ENCODE measurements at regions not wholly inside any gene's neighbourhood (a gene's known extent, or its start where the extent isn't known, plus 50 kb on each side); places are given as distances from the start of the nearest gene placed in this dataset.

DNA sequence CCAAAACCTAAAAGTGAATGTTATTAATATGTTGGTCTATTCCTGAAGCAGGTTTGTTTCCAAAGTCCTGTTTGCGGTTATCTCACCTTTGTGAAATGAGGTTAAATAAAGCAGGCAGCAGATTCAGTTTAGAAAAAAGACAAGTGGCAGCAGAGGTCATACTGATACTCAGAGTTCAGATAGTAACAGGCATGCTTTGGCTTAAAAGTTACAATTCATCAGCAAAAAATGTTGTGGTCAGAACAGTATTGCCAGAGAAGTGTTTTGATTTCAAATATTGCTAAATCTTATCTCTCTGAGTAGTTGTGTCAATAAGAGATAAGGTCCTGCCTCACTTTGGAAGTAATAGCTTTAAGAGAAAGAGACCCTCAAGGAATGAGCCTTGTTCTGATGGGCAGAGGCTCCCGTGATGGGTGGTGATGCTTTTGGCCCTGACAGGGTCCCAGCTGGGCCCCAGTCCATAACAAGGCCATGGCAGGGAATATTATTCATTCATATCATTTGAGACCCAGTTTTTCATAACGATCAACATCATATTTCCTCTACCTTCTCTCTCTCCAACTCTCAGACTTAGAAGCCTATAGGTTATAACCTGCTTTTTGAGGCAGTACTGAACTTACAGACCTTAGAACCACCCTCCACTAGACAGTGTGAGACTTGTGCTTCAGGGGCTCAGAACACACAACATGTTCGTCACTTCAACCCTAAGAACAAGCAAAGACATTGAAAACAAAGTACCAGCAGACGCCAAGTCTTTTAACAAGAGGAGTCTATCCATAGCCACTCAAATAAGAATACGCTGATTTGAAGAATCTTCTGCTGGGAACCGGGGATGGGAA is 58.5 kb upstream of the AHR start (continued):
- no peak for TF ChIP-seq BACH1 (IDR thresholded peaks at IDR 0.05; ENCODE audit: low read length)
- TF ChIP-seq SRF (IDR thresholded peaks at IDR 0.05; ENCODE audit: low read depth, low read length): no peak
- no peak for TF ChIP-seq SAP30 (IDR thresholded peaks at IDR 0.05; ENCODE audit: insufficient read depth, insufficient replicate concordance, low read length)
